EL (cell line): ENCODE measurements at regions not wholly inside any gene's neighbourhood (a gene's known extent, or its start where the extent isn't known, plus 50 kb on each side); places are given as distances from the start of the nearest gene placed in this dataset.
"Not testable (repeated sequence)": the region's sequence is repeated elsewhere in the genome, so short reads cannot be mapped to it uniquely, and the experiment has no call there.

Experiments used
- DNase-seq: peaks from one replicate; pipeline ENCODE4 v3.0.0-alpha.2; 2016

GRCh38 chr7:115340828-115341227, 418.9 kb downstream of the MDFIC start:
- DNase-seq: peak; percentile 78

GRCh38 chr7:115338016-115338415, 416.1 kb downstream of the MDFIC start:
- no peak for DNase-seq

- no peak for DNase-seq
Measured at GRCh38 chr7:115332691-115333090, 410.8 kb downstream of the MDFIC start.

GRCh38 chr7:115329006-115329405, 407.1 kb downstream of the MDFIC start:
- no peak for DNase-seq

GRCh38 chr7:115328018-115328417, 406.1 kb downstream of the MDFIC start:
- no peak for DNase-seq

GRCh38 chr7:115327326-115327725, 405.4 kb downstream of the MDFIC start:
- DNase-seq: no peak

- no peak for DNase-seq
Measured at GRCh38 chr7:115319541-115319940, 397.6 kb downstream of the MDFIC start.

GRCh38 chr7:115310316-115310715, 388.4 kb downstream of the MDFIC start:
- DNase-seq: not testable (repeated sequence)

GRCh38 chr7:115306586-115306985, 384.7 kb downstream of the MDFIC start:
- DNase-seq: no peak

GRCh38 chr7:115300231-115300870, 378.5 kb downstream of the MDFIC start:
- DNase-seq: peak; percentile 47

- DNase-seq: no peak
Measured at GRCh38 chr7:115299397-115300037, 377.6 kb downstream of the MDFIC start.

GRCh38 chr7:115297656-115298055, 375.8 kb downstream of the MDFIC start:
- DNase-seq: peak; percentile 69

GRCh38 chr7:115293628-115294240, 371.8 kb downstream of the MDFIC start:
- peak; percentile 2 for DNase-seq

GRCh38 chr7:115292381-115292780, 370.5 kb downstream of the MDFIC start:
- DNase-seq: no peak

GRCh38 chr7:115289971-115290370, 368.1 kb downstream of the MDFIC start:
- DNase-seq: peak; percentile 3

GRCh38 chr7:115276791-115277190, 354.9 kb downstream of the MDFIC start:
- no peak for DNase-seq

- DNase-seq: not testable (repeated sequence)
Measured at GRCh38 chr7:115273855-115274254, 352.0 kb downstream of the MDFIC start.

GRCh38 chr7:115273139-115273772, 351.4 kb downstream of the MDFIC start:
- DNase-seq: no peak

- peak; percentile 31 for DNase-seq
Measured at GRCh38 chr7:115271332-115272235, 349.7 kb downstream of the MDFIC start.

GRCh38 chr7:115269486-115269885, 347.6 kb downstream of the MDFIC start:
- DNase-seq: no peak

- no peak for DNase-seq
Measured at GRCh38 chr7:115267503-115267902, 345.6 kb downstream of the MDFIC start.

- DNase-seq: peak; percentile 8
Measured at GRCh38 chr7:115260381-115260780, 338.5 kb downstream of the MDFIC start.

- no peak for DNase-seq
Measured at GRCh38 chr7:115252461-115252860, 330.6 kb downstream of the MDFIC start.
